PC-3 (cell line): ENCODE measurements at regions not wholly inside any gene's neighbourhood (a gene's known extent, or its start where the extent isn't known, plus 50 kb on each side); places are given as distances from the start of the nearest gene placed in this dataset.

ENCODE experiments used
- EZH2 ChIP-seq: fragments of 300-600 bp; sonication (generic); IDR thresholded peaks from one replicate; pipeline ENCODE4 v1.6.1; 2017; ENCODE audit warnings: antibody characterized with exemption, mild to moderate bottlenecking, low read length; ENCODE audit not compliant: unreplicated experiment
- TF ChIP-seq, protein P1 (sequence below): fragments of 300-600 bp; sonication (generic); conservative IDR thresholded peaks from 2 replicates; pipeline ENCODE4 v1.5.1; 2017; ENCODE audit warnings: antibody characterized with exemption, low read depth, mild to moderate bottlenecking, low read length

DNA sequence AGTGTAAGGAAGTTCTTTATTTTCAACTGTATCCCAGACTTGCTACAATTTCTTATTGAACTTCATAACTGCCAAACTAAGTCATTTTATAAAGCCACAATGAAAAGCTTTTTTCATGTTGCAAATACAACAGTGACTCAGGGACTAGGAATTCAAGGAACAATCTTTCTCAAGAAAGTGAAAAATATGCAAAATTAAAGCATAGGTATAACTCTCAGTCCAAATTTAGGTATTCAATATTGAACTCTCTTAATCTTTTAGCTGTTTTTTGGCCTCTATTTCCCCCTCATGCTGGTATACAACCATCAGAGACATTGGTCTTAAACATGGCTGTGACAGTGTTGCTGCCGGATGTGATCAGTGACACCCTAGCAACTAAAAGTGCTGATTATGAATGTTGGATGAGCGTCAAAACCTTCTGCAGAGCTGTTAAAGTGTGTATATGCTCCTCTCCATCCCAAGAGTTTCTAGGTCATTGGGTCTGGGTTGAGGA is 476.9 kb downstream of the ZNF385D start:
- TF ChIP-seq, protein P1, sequence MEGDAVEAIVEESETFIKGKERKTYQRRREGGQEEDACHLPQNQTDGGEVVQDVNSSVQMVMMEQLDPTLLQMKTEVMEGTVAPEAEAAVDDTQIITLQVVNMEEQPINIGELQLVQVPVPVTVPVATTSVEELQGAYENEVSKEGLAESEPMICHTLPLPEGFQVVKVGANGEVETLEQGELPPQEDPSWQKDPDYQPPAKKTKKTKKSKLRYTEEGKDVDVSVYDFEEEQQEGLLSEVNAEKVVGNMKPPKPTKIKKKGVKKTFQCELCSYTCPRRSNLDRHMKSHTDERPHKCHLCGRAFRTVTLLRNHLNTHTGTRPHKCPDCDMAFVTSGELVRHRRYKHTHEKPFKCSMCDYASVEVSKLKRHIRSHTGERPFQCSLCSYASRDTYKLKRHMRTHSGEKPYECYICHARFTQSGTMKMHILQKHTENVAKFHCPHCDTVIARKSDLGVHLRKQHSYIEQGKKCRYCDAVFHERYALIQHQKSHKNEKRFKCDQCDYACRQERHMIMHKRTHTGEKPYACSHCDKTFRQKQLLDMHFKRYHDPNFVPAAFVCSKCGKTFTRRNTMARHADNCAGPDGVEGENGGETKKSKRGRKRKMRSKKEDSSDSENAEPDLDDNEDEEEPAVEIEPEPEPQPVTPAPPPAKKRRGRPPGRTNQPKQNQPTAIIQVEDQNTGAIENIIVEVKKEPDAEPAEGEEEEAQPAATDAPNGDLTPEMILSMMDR = no peak
- TF ChIP-seq EZH2 = no peak
